Mesenchymal stem cell (in vitro differentiated cells and primary cell): ENCODE measurements at regions not wholly inside any gene's neighbourhood (a gene's known extent, or its start where the extent isn't known, plus 50 kb on each side); places are given as distances from the start of the nearest gene placed in this dataset.
"Not testable (repeated sequence)": the region's sequence is repeated elsewhere in the genome, so short reads cannot be mapped to it uniquely, and the experiment has no call there.

Source experiments
- DNase-seq: peaks from one replicate; pipeline ENCODE4 v3.0.0-alpha.2; 2013
- H2AFZ ChIP-seq: one replicate; pipeline ENCODE4 v1.6.1; 2013; ENCODE audit warnings: low read depth, mild to moderate bottlenecking, control low read depth, inconsistent platforms, low read length, moderate library complexity
- H2AK5ac ChIP-seq: 2 replicates; pipeline ENCODE4 v1.6.1; 2013; ENCODE audit warnings: low read length, moderate library complexity, mild to moderate bottlenecking, inconsistent platforms; ENCODE audit not compliant: severe bottlenecking
- H2BK120ac ChIP-seq: one replicate; pipeline ENCODE4 v1.6.1; 2013; ENCODE audit warnings: low read depth, mild to moderate bottlenecking, inconsistent platforms, low read length, moderate library complexity
- H2BK12ac ChIP-seq, 2 experiments: one replicate each; pipeline ENCODE4 v1.6.1; 2013; ENCODE audit warnings: inconsistent platforms in 2 of 2, low read length in 2 of 2, mild to moderate bottlenecking in 2 of 2, moderate library complexity in 2 of 2, control low read depth in 1 of 2
- H2BK15ac ChIP-seq: one replicate; pipeline ENCODE4 v1.6.1; 2013; ENCODE audit warnings: mild to moderate bottlenecking, low read depth, inconsistent platforms; ENCODE audit not compliant: poor library complexity, severe bottlenecking
- H2BK5ac ChIP-seq: 2 replicates; pipeline ENCODE4 v1.6.1; 2013; ENCODE audit warnings: low read depth, mild to moderate bottlenecking, low read length, control low read depth, inconsistent platforms; ENCODE audit not compliant: poor library complexity, severe bottlenecking
- H3K14ac ChIP-seq, 2 experiments: one replicate each; pipeline ENCODE4 v1.6.1; 2013; ENCODE audit warnings: inconsistent platforms in 2 of 2, low read length in 2 of 2, control low read depth in 1 of 2, mild to moderate bottlenecking in 1 of 2, moderate library complexity in 1 of 2
- H3K18ac ChIP-seq, 2 experiments: one replicate each; pipeline ENCODE4 v1.6.1; 2013; ENCODE audit warnings: inconsistent platforms in 2 of 2, low read length in 2 of 2, control low read depth in 1 of 2, low read depth in 1 of 2, mild to moderate bottlenecking in 1 of 2
- H3K23ac ChIP-seq, 2 experiments: one replicate each; pipeline ENCODE4 v1.6.1; 2013; ENCODE audit warnings: inconsistent platforms in 2 of 2, low read length in 2 of 2, mild to moderate bottlenecking in 2 of 2, moderate library complexity in 2 of 2, control low read depth in 1 of 2
- H3K27ac ChIP-seq: 2 replicates; pipeline ENCODE4 v1.5.1; 2013; ENCODE audit warnings: mild to moderate bottlenecking, moderate library complexity, low read length, control low read depth, inconsistent platforms; ENCODE audit not compliant: poor library complexity, severe bottlenecking
- H3K27me3 ChIP-seq, 2 experiments: 2 replicates each; pipeline versions ENCODE4 v1.6.1 to v1.7.0; 2013; ENCODE audit warnings: low read length in 2 of 2, mild to moderate bottlenecking in 2 of 2, moderate library complexity in 2 of 2, control low read depth in 1 of 2, inconsistent platforms in 1 of 2; ENCODE audit not compliant: control insufficient read depth in 1 of 2, insufficient read depth in 1 of 2
- H3K36me3 ChIP-seq, 2 experiments: 2 replicates each; pipeline versions ENCODE4 v1.6.1 to v1.7.0; 2013; ENCODE audit warnings: low read length in 2 of 2, control low read depth in 1 of 2, inconsistent platforms in 1 of 2, low read depth in 1 of 2, mild to moderate bottlenecking in 1 of 2; ENCODE audit not compliant: insufficient read depth in 2 of 2, control insufficient read depth in 1 of 2
- H3K4ac ChIP-seq, 2 experiments: one replicate each; pipeline ENCODE4 v1.6.1; 2013; ENCODE audit warnings: inconsistent platforms in 2 of 2, low read length in 2 of 2, mild to moderate bottlenecking in 2 of 2, moderate library complexity in 2 of 2, control low read depth in 1 of 2, low read depth in 1 of 2
- H3K4me1 ChIP-seq: 2 replicates; pipeline ENCODE4 v1.6.1; 2013; ENCODE audit warnings: low read depth, low read length, control low read depth; ENCODE audit not compliant: control insufficient read depth, insufficient read depth
- H3K4me2 ChIP-seq: 2 replicates; pipeline ENCODE4 v1.6.1; 2013; ENCODE audit warnings: low read length, mild to moderate bottlenecking, inconsistent platforms; ENCODE audit not compliant: poor library complexity, severe bottlenecking
- H3K4me3 ChIP-seq, 2 experiments: 2 replicates each; pipeline versions ENCODE4 v1.5.1 to v1.7.0; 2013; ENCODE audit warnings: low read length in 2 of 2, mild to moderate bottlenecking in 2 of 2, control low read depth in 1 of 2, low read depth in 1 of 2; ENCODE audit not compliant: insufficient read depth in 1 of 2
- H3K79me1 ChIP-seq: replicated peaks from 2 replicates; pipeline ENCODE4 v1.6.1; 2013; ENCODE audit warnings: mild to moderate bottlenecking, control low read depth, low read length, inconsistent platforms; ENCODE audit not compliant: poor library complexity, severe bottlenecking
- H3K9ac ChIP-seq: 2 replicates; pipeline ENCODE4 v1.7.0; 2013; ENCODE audit warnings: mild to moderate bottlenecking, low read length, moderate library complexity
- H3K9me3 ChIP-seq: 2 replicates; pipeline ENCODE4 v1.7.0; 2013; ENCODE audit warnings: mild to moderate bottlenecking, low read length; ENCODE audit not compliant: control insufficient read depth
- H4K8ac ChIP-seq: one replicate; pipeline ENCODE4 v1.6.1; 2013; ENCODE audit warnings: inconsistent platforms, mild to moderate bottlenecking, low read length, moderate library complexity
- H4K91ac ChIP-seq: one replicate; pipeline ENCODE4 v1.6.1; 2013; ENCODE audit warnings: mild to moderate bottlenecking, low read length, inconsistent platforms
- WGBS: methylation state at CpG from one replicate; pipeline ENCODE4 v1.1.7; 2013; ENCODE audit warnings: mixed read lengths; 5-methylcytosine and 5-hydroxymethylcytosine counted together

DNA sequence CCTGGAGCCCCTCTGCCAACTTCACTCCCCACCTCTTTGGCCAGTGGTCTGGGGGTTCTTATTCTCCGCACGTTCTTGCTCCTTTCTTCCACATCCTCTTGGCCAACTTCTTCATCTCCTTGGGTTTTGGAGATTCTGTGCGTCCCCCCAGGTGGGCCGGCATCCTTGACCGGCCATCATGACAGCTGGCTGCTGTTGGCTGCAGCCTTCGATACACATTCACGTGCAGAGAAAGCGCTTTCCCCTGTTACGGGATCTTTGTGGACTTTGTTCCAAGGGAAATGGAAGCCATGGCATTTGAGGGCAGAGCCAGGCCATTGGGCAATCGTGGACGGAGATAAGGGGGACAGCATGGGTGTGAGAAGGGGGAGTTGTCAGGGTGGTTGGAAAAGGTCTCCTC lies 241.1 kb upstream of the HDAC4 start:
- not testable (repeated sequence) for H3K36me3 ChIP-seq
- 84% methylated on average over 11 of the region's 11 CpGs for WGBS

GRCh38 chr2:239640676-239641578 lies 240.1 kb upstream of the HDAC4 start:
- no peaks in the 10 kb centered on the region for H3K36me3 ChIP-seq

More for the DNA sequence above, 241.1 kb upstream of the HDAC4 start:
- not testable (repeated sequence) for H2BK5ac ChIP-seq, H3K9me3 ChIP-seq, H2AK5ac ChIP-seq, H3K4me3 ChIP-seq, H3K4me1 ChIP-seq, H4K8ac ChIP-seq, H3K18ac ChIP-seq, H4K91ac ChIP-seq, H2AFZ ChIP-seq, H2BK15ac ChIP-seq, H3K4me2 ChIP-seq, DNase-seq, H3K14ac ChIP-seq, H3K4ac ChIP-seq, H2BK12ac ChIP-seq, H3K23ac ChIP-seq, H2BK120ac ChIP-seq, H3K9ac ChIP-seq, H3K79me1 ChIP-seq, H3K27ac ChIP-seq
- H3K27me3 ChIP-seq = peaks cover 0 to 12% of the 10 kb centered on the region in 2 experiments

GRCh38 chr2:239640210-239640609 lies 239.4 kb upstream of the HDAC4 start:
- WGBS = 45% methylated on average over 5 of the region's 5 CpGs
- H3K79me1 ChIP-seq = no peaks in the 10 kb centered on the region
- H4K8ac ChIP-seq = no peak overlapping the region
- H2BK15ac ChIP-seq = no peak overlapping the region
- no peak for DNase-seq
- H2AFZ ChIP-seq = no peak overlapping the region
- no peak overlapping the region for H3K4me2 ChIP-seq
- H3K4me3 ChIP-seq = no peak overlapping the region
- no peak overlapping the region for H2BK12ac ChIP-seq
- no peak overlapping the region for H2BK5ac ChIP-seq
- peaks cover 6% of the 10 kb centered on the region for H3K9me3 ChIP-seq
- H3K4me1 ChIP-seq = no peaks in the 10 kb centered on the region
- H3K27ac ChIP-seq = no peak overlapping the region
- peaks cover 0 to 12% of the 10 kb centered on the region in 2 experiments for H3K27me3 ChIP-seq
- no peak overlapping the region for H2BK120ac ChIP-seq
- H3K36me3 ChIP-seq = no peaks in the 10 kb centered on the region
- H3K18ac ChIP-seq = no peak overlapping the region
- no peak overlapping the region for H3K23ac ChIP-seq
- H3K9ac ChIP-seq = no peak overlapping the region
- no peak overlapping the region for H3K14ac ChIP-seq
- H2AK5ac ChIP-seq = no peak overlapping the region
- H3K4ac ChIP-seq = no peak overlapping the region
- H4K91ac ChIP-seq = no peak overlapping the region

More at GRCh38 chr2:239640676-239641578, 240.1 kb upstream of the HDAC4 start:
- H3K14ac ChIP-seq = no peak overlapping the region
- H3K27ac ChIP-seq = no peak overlapping the region
- H3K79me1 ChIP-seq = no peaks in the 10 kb centered on the region
- H2AFZ ChIP-seq = no peak overlapping the region
- peaks cover 0 to 12% of the 10 kb centered on the region in 2 experiments for H3K27me3 ChIP-seq
- no peak overlapping the region for H2BK15ac ChIP-seq
- no peak overlapping the region for H3K18ac ChIP-seq
- H3K4me3 ChIP-seq = no peak overlapping the region
- no peak overlapping the region for H2AK5ac ChIP-seq
- H3K9ac ChIP-seq = no peak overlapping the region
- DNase-seq = no peak
- H3K4ac ChIP-seq = no peak overlapping the region
- no peak overlapping the region for H3K4me2 ChIP-seq
- H3K9me3 ChIP-seq = peaks cover 6% of the 10 kb centered on the region
- H4K91ac ChIP-seq = no peak overlapping the region
- no peak overlapping the region for H2BK12ac ChIP-seq
- no peak overlapping the region for H4K8ac ChIP-seq
- no peak overlapping the region for H3K23ac ChIP-seq
- H3K4me1 ChIP-seq = no peaks in the 10 kb centered on the region
- no peak overlapping the region for H2BK120ac ChIP-seq
- 74% methylated on average over 16 of the region's 16 CpGs for WGBS
- H2BK5ac ChIP-seq = no peak overlapping the region

- Histone ChIP-seq H4K91ac (no peak overlapping the region), H3K36me3 (no peaks in the 10 kb centered on the region), H3K9ac (no peak overlapping the region), H3K14ac (no peak overlapping the region), H3K4me2 (no peak overlapping the region), H2BK12ac (no peak overlapping the region), H2BK15ac (no peak overlapping the region), H4K8ac (no peak overlapping the region), H2BK120ac (no peak overlapping the region), H3K23ac (no peak overlapping the region), H2BK5ac (no peak overlapping the region), H3K4me1 (no peaks in the 10 kb centered on the region), H3K27me3 (peaks cover 0 to 13% of the 10 kb centered on the region in 2 experiments), H3K4me3 (no peak overlapping the region), H3K9me3 (peaks cover 9% of the 10 kb centered on the region), H2AFZ (no peak overlapping the region), H2AK5ac (no peak overlapping the region), H3K4ac (no peak overlapping the region), H3K79me1 (no peaks in the 10 kb centered on the region), H3K27ac (no peak overlapping the region), H3K18ac (no peak overlapping the region)
- DNase-seq = no peak
- WGBS = 55% methylated on average over 5 of the region's 5 CpGs
Observed at GRCh38 chr2:239639421-239640185, 238.8 kb upstream of the HDAC4 start.
